HL-60 (cell line): ENCODE measurements at regions not wholly inside any gene's neighbourhood (a gene's known extent, or its start where the extent isn't known, plus 50 kb on each side); places are given as distances from the start of the nearest gene placed in this dataset.

ENCODE experiments used
- CTCF ChIP-seq: IDR thresholded peaks from one replicate; pipeline ENCODE4 v1.5.1; 2011; ENCODE audit warnings: low read length, control low read depth, inconsistent platforms; ENCODE audit not compliant: insufficient read depth
- GABPA ChIP-seq: IDR thresholded peaks from 2 replicates; pipeline ENCODE4 v1.6.1; 2012; ENCODE audit warnings: low read depth
- POLR2AphosphoS5 ChIP-seq: IDR thresholded peaks from 2 replicates; pipeline ENCODE4 v1.6.1; 2012; ENCODE audit warnings: low read depth
- SPI1 ChIP-seq: IDR thresholded peaks from 2 replicates; pipeline ENCODE4 v1.6.1; 2012; ENCODE audit warnings: low read depth, mild to moderate bottlenecking, borderline replicate concordance
- TF ChIP-seq, protein P1 (sequence below): IDR thresholded peaks from 2 replicates; pipeline ENCODE4 v1.6.1; 2012; ENCODE audit warnings: low read depth; ENCODE audit not compliant: insufficient replicate concordance

GRCh38 chr5:114780290-114780689 is 389.4 kb downstream of the TRIM36 start:
- TF ChIP-seq GABPA (no peak), CTCF (no peak), POLR2AphosphoS5 (no peak), SPI1 (no peak)
- TF ChIP-seq, protein P1, sequence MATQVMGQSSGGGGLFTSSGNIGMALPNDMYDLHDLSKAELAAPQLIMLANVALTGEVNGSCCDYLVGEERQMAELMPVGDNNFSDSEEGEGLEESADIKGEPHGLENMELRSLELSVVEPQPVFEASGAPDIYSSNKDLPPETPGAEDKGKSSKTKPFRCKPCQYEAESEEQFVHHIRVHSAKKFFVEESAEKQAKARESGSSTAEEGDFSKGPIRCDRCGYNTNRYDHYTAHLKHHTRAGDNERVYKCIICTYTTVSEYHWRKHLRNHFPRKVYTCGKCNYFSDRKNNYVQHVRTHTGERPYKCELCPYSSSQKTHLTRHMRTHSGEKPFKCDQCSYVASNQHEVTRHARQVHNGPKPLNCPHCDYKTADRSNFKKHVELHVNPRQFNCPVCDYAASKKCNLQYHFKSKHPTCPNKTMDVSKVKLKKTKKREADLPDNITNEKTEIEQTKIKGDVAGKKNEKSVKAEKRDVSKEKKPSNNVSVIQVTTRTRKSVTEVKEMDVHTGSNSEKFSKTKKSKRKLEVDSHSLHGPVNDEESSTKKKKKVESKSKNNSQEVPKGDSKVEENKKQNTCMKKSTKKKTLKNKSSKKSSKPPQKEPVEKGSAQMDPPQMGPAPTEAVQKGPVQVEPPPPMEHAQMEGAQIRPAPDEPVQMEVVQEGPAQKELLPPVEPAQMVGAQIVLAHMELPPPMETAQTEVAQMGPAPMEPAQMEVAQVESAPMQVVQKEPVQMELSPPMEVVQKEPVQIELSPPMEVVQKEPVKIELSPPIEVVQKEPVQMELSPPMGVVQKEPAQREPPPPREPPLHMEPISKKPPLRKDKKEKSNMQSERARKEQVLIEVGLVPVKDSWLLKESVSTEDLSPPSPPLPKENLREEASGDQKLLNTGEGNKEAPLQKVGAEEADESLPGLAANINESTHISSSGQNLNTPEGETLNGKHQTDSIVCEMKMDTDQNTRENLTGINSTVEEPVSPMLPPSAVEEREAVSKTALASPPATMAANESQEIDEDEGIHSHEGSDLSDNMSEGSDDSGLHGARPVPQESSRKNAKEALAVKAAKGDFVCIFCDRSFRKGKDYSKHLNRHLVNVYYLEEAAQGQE: no peak
